ENCODE measurements at regions not wholly inside any gene's neighbourhood (a gene's known extent, or its start where the extent isn't known, plus 50 kb on each side); places are given as distances from the start of the nearest gene placed in this dataset.

GRCh38 chr14:100415226-100415625 is 92.1 kb downstream of the SLC25A47 start:
- TF ChIP-seq CTCF (IDR thresholded peaks at IDR 0.05; ENCODE audit: low read depth, low read length) (no peak), POLR2A (IDR thresholded peaks at IDR 0.05; ENCODE audit: extremely low read depth, insufficient read length) (no peak), MYC (IDR thresholded peaks at IDR 0.05; ENCODE audit: low read depth, low read length) (no peak), MAX (IDR thresholded peaks at IDR 0.05; ENCODE audit: low read depth, low read length) (no peak)
